Ascending aorta (tissue), 2 donors: ENCODE measurements at regions not wholly inside any gene's neighbourhood (a gene's known extent, or its start where the extent isn't known, plus 50 kb on each side); places are given as distances from the start of the nearest gene placed in this dataset.

Experiments
- DNase-seq, 2 donors: peaks; one replicate each; pipeline ENCODE4 v3.0.0-alpha.2; 2019; ENCODE audit warnings: low spot score in 2 of 2
- H3K27ac ChIP-seq, 2 donors: fragments of 200-600 bp; sonication (generic); one replicate each; pipeline ENCODE4 v1.5.1; 2016 to 2017; ENCODE audit warnings: mild to moderate bottlenecking in 1 of 2
- H3K27me3 ChIP-seq: fragments of 200-600 bp; sonication (generic); one replicate; pipeline ENCODE4 v1.5.1; 2017
- H3K36me3 ChIP-seq, 2 donors: fragments of 200-600 bp; sonication (generic); one replicate each; pipeline ENCODE4 v1.5.1; 2016
- H3K4me1 ChIP-seq, 2 donors: fragments of 200-600 bp; sonication (generic); one replicate each; pipeline ENCODE4 v1.5.1; 2016 to 2017; ENCODE audit warnings: mild to moderate bottlenecking in 1 of 2
- H3K4me3 ChIP-seq, 2 donors: fragments of 200-600 bp; sonication (generic); one replicate each; pipeline ENCODE4 v1.5.1; 2016 to 2017; ENCODE audit warnings: mild to moderate bottlenecking in 1 of 2
- H3K9me3 ChIP-seq, 2 donors: fragments of 200-600 bp; sonication (generic); one replicate each; pipeline ENCODE4 v1.5.1; 2016
- intact Hi-C: fragments of 100-400 bp; cut with DNase I; formaldehyde crosslinking; loops from one replicate; pipeline ENCODE4 v1.15.1; 2023
- TF ChIP-seq, protein P1 (sequence below), 3 experiments: fragments of 200-600 bp in 2 of 3; fragments of 450-650 bp in 1 of 3; sonication (generic) in 2 of 3; IDR thresholded peaks; one replicate each; pipeline ENCODE4 v1.5.1; 2016 to 2019; ENCODE audit warnings: antibody characterized with exemption in 3 of 3, mild to moderate bottlenecking in 1 of 3, moderate library complexity in 1 of 3

GRCh38 chr9:73683862-73684591 is 532.4 kb downstream of the ANXA1 start:
- TF ChIP-seq, protein P1, sequence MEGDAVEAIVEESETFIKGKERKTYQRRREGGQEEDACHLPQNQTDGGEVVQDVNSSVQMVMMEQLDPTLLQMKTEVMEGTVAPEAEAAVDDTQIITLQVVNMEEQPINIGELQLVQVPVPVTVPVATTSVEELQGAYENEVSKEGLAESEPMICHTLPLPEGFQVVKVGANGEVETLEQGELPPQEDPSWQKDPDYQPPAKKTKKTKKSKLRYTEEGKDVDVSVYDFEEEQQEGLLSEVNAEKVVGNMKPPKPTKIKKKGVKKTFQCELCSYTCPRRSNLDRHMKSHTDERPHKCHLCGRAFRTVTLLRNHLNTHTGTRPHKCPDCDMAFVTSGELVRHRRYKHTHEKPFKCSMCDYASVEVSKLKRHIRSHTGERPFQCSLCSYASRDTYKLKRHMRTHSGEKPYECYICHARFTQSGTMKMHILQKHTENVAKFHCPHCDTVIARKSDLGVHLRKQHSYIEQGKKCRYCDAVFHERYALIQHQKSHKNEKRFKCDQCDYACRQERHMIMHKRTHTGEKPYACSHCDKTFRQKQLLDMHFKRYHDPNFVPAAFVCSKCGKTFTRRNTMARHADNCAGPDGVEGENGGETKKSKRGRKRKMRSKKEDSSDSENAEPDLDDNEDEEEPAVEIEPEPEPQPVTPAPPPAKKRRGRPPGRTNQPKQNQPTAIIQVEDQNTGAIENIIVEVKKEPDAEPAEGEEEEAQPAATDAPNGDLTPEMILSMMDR (IDR thresholded peaks at IDR 0.05) = no peak
- no peak overlapping the region for H3K27ac ChIP-seq
- DNase-seq = no peak
- intact Hi-C loops = no loop called here
- H3K36me3 ChIP-seq = no peaks in the 10 kb centered on the region
- H3K4me1 ChIP-seq = no peaks in the 10 kb centered on the region
- no peak overlapping the region for H3K4me3 ChIP-seq
- H3K27me3 ChIP-seq = no peaks in the 10 kb centered on the region
- H3K9me3 ChIP-seq = no peaks in the 10 kb centered on the region

DNA sequence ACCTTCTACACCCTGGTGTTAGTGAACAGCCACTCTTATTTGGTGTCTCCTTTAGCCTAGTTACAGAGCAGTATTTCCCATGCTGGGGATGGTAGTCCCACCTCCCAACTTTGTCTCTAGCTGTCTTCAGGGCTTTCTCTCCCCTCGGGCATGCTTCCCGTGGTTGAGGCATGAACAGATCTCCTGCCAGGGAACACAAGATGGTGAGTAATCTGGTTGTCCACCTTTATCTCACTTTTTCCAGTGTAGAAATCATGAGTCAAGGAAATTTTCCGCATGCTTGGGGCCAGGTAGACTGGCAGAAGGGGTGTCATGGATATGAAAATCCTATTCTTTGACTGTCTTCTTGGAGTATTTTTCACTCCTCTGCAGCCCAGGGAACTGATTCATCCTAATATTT is 532.9 kb downstream of the ANXA1 start:
- DNase-seq = no peak
- no peak overlapping the region for H3K27ac ChIP-seq
- H3K27me3 ChIP-seq = no peaks in the 10 kb centered on the region
- no peak overlapping the region for H3K4me3 ChIP-seq
- H3K36me3 ChIP-seq = no peaks in the 10 kb centered on the region
- intact Hi-C loops = no loop called here
- no peaks in the 10 kb centered on the region for H3K4me1 ChIP-seq
- H3K9me3 ChIP-seq = no peaks in the 10 kb centered on the region
- TF ChIP-seq, protein P1 (IDR thresholded peaks at IDR 0.05) = no peak

- intact Hi-C loops = no loop called here
- H3K36me3 ChIP-seq = no peaks in the 10 kb centered on the region
- TF ChIP-seq, protein P1 (IDR thresholded peaks at IDR 0.05) = no peak
- H3K4me1 ChIP-seq = no peaks in the 10 kb centered on the region
- no peak overlapping the region for H3K27ac ChIP-seq
- no peak for DNase-seq
- H3K4me3 ChIP-seq = no peak overlapping the region
- no peaks in the 10 kb centered on the region for H3K27me3 ChIP-seq
- H3K9me3 ChIP-seq = no peaks in the 10 kb centered on the region
These were observed 534.1 kb downstream of the ANXA1 start for GRCh38 chr9:73685786-73686185.

DNA sequence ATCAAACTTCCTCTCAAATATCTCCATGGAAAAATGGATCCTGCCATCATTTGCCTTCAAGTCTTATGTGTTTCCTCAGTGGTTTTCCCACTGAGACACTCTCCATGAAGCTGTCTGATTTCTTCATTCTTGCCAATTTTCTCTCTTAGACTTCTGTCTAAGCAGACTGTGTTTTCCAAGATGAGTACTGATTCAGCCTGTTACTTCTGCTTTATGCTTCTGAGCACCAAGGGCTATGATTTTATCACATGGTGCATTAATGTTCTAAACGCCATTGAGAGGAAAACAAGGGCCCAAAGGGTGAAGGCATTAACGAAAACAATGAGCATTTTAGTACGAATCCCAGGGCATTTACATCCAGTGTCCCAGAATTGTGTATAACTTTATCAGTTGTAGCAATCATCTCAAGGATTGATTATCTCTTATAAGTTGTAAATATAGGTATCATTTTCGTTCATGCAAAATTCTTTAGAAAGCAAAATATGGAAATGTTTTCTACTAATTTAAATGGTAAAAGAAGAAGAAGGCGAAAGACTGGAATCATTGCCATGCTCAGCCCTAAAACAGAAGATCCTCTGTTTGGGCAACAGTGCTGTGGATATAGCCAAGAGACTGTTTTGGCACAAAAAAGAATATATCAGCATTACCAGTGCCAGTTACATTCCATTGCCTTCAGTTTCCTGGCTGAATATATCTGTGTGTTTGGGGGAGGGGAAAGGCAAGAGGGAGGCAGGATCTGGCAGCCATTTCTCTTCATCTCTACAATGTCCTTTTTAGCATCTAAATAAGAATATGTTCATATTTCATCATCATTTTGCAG is 537.6 kb downstream of the ANXA1 start:
- no peak overlapping the region for H3K27ac ChIP-seq

DNA sequence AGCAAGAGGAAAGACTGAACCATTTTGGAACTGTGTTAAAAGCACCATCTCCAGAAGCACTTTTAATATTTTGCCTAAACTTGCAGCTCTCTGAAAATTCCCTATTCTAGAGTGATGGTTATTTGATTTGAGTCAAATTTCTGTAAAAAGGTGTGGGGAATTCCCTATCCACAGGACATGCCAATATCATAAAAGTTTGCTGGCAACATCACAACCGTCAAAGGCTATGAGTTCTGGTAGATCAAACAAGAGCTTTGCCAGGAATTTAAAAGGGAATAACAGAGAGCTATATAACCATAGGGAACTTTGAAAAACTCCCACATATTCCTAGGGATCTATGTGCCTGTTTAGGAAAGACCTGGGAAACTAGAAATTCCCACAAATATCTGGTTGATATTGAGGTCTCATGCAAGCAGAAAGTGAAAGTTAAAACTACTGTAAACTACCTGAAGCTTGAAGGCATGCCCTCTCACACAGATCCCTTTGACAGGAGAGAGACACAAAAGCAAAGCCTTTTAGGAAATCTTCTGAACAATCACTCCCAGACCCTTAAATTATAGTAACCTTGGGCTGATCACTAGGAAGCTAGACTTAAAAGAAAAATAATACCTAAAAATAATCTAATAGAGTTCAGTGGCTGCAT is 549.9 kb downstream of the ANXA1 start:
- Histone ChIP-seq H3K9me3 (no peaks in the 10 kb centered on the region), H3K27me3 (no peaks in the 10 kb centered on the region), H3K4me1 (no peaks in the 10 kb centered on the region), H3K4me3 (no peak overlapping the region), H3K36me3 (no peaks in the 10 kb centered on the region), H3K27ac (no peak overlapping the region)
- no peak for DNase-seq
- intact Hi-C loops = no loop called here
- TF ChIP-seq, protein P1 (IDR thresholded peaks at IDR 0.05) = no peak

More for the DNA sequence above, 537.6 kb downstream of the ANXA1 start:
- DNase-seq = no peak
- TF ChIP-seq, protein P1 (IDR thresholded peaks at IDR 0.05) = no peak
- Histone ChIP-seq H3K27me3 (no peaks in the 10 kb centered on the region), H3K9me3 (no peaks in the 10 kb centered on the region), H3K36me3 (no peaks in the 10 kb centered on the region), H3K4me1 (no peaks in the 10 kb centered on the region), H3K4me3 (no peak overlapping the region)
- intact Hi-C loops = no loop called here
